Activated effector memory CD4-positive, alpha-beta T cell treated with Interleukin-2 at 50 U/mL for 16 hours (primary cell): ENCODE measurements at regions not wholly inside any gene's neighbourhood (a gene's known extent, or its start where the extent isn't known, plus 50 kb on each side); places are given as distances from the start of the nearest gene placed in this dataset.
"Not testable (repeated sequence)": the region's sequence is repeated elsewhere in the genome, so short reads cannot be mapped to it uniquely, and the experiment has no call there.

Experiments
- DNase-seq: peaks from one replicate; pipeline ENCODE4 v3.0.0-alpha.2; 2020

GRCh38 chr14:105699706-105700105 lies 173.3 kb downstream of the TMEM121 start:
- DNase-seq: not testable (repeated sequence)

GRCh38 chr14:105700146-105700545 lies 173.8 kb downstream of the TMEM121 start:
- DNase-seq: not testable (repeated sequence)

GRCh38 chr14:105700622-105701288 lies 174.4 kb downstream of the TMEM121 start:
- DNase-seq: no peak

- no peak for DNase-seq
Measured at GRCh38 chr14:105701456-105702274, 175.3 kb downstream of the TMEM121 start.

GRCh38 chr14:105702275-105702817 lies 176.0 kb downstream of the TMEM121 start:
- DNase-seq: no peak

- not testable (repeated sequence) for DNase-seq
Measured at GRCh38 chr14:105703044-105703665, 176.8 kb downstream of the TMEM121 start.

- not testable (repeated sequence) for DNase-seq
Measured at GRCh38 chr14:105704091-105704490, 177.7 kb downstream of the TMEM121 start.

GRCh38 chr14:105704492-105704891 lies 178.1 kb downstream of the TMEM121 start:
- not testable (repeated sequence) for DNase-seq

GRCh38 chr14:105705512-105705861 lies 179.1 kb downstream of the TMEM121 start:
- not testable (repeated sequence) for DNase-seq

- DNase-seq: not testable (repeated sequence)
Measured at GRCh38 chr14:105705862-105706700, 179.7 kb downstream of the TMEM121 start.

GRCh38 chr14:105706701-105707019 lies 180.3 kb downstream of the TMEM121 start:
- DNase-seq: not testable (repeated sequence)

- DNase-seq: not testable (repeated sequence)
Measured at GRCh38 chr14:105707099-105707498, 180.7 kb downstream of the TMEM121 start.

- DNase-seq: not testable (repeated sequence)
Measured at GRCh38 chr14:105707723-105708151, 181.4 kb downstream of the TMEM121 start.

- DNase-seq: not testable (repeated sequence)
Measured at GRCh38 chr14:105708251-105709134, 182.1 kb downstream of the TMEM121 start.

GRCh38 chr14:105709281-105710118 lies 183.1 kb downstream of the TMEM121 start:
- DNase-seq: no peak

GRCh38 chr14:105710119-105711043 lies 184.0 kb downstream of the TMEM121 start:
- no peak for DNase-seq

GRCh38 chr14:105711044-105711620 lies 184.7 kb downstream of the TMEM121 start:
- no peak for DNase-seq

GRCh38 chr14:105711841-105712460 lies 185.6 kb downstream of the TMEM121 start:
- DNase-seq: no peak
